Hematopoietic multipotent progenitor cell treated with erythropoietin and hydrocortisone succinate and interleukin-3 and kit ligand, for 4 days (in vitro differentiated cells): ENCODE measurements at regions not wholly inside any gene's neighbourhood (a gene's known extent, or its start where the extent isn't known, plus 50 kb on each side); places are given as distances from the start of the nearest gene placed in this dataset.

Experiments
- DNase-seq: peaks from one replicate; pipeline ENCODE4 v3.0.0-alpha.2; 2015

DNA sequence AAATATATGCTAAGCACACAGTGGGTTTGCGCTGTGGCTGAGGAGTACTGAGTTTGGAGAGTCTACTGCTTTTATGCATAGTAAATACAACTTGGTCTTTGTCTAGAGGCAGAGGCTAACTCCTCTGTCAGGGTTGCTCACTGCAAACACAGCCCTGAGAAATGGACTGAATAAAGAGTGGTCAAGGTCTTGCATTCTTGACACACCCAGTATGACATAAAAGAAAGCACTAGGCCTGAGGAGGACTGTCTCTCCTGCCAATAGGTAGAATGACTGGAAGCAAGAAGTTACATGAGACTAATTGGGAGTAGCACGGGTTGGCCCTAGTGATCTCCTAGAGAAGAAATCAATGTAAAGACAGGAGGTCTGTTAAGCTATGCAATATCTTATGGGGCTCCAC lies 367.2 kb upstream of the B3GALT2 start:
- no peak for DNase-seq

DNA sequence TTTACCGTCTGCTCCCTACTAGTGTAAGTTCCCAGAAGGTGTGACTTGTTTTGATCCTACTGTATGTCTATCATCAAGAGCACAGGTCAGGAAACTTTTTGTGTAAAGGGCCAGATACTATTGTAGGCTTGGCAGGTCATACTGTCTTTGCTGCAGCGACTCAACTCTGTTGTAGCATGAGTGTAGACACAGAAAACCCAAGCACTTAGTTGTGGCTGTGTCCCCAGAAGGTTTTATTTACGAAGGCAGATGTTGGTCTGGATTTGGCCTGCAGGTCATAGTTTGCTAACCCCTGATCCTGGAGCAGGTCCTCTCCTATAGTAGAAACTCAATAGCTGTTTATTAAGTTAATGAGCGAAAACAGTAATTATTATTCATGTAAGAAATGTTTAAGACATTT lies 365.9 kb upstream of the B3GALT2 start:
- no peak for DNase-seq

DNA sequence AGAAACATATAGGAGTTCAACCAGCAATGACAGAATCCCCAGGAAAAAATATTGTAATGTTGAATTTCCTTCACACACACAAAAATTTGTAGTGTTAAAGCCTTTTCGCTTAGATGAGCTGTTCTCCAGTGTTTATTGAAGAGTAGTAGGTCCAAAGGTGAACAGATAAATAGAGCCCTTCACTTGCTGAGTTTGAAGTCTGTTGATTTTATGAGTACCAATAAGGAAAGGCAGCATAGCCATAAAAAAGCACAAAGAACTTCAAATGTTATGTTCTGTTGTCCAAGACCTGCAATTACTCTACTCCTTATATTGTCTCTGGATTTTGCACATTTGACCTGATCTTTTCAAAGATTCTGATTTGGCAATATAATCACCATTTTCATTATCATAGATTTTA lies 362.7 kb upstream of the B3GALT2 start:
- DNase-seq = no peak

DNA sequence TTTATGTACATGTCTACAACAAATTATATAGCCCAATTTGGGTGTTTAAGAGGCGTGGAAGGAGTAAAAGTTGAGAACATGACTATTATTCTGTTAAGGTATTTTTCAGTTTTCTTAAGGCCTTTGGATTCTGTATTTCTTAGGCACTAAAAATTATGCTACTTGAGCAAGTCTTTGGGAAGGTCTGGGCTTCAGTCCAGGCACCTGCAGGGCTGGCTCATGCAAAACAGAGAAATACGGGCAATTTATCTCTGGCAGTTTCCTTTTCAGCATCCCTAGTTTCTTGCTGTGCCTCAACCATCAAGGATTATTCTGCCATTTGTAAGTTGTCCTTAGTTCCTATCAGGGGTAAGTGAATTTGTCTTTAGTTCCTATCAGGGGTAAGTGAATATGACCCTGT lies 358.8 kb upstream of the B3GALT2 start:
- no peak for DNase-seq

DNA sequence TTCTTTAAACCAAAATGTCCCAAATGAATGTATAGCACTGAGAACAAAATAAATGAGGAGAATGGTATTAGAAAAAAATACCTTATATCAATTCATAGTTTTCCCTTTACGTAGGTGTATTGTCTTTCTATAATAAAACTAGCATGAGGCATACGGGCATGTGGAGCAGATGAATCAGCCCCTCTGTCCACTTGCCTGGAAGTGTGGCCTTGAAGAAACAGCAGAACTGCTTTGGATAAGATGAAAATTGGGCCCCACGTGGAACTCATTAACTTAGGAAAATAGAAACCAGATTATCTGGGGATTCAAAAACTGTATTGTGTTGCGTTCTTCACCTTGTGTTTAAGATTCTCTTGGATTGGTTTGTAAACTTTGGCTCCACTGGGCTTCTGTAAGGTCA lies 356.8 kb upstream of the B3GALT2 start:
- no peak for DNase-seq

DNA sequence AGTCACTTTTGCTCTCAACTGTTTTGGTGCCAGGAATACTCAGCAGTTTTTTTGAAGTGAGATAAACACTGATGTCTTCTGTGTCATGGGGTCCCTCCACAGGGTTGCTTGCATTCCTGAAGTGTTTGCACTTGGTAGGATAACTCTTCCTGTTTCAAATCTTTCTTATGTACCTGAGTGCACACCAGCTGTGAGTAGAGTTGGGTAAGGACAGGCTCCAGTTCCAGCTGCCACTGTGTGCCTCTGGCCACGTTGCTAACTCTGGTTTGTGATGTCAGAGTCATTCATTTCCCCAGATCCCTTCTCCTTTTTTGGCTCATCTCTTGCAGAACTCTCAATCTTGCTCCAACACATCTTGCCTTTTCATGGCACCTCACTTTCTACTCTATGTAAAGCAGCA lies 356.3 kb upstream of the B3GALT2 start:
- DNase-seq = no peak

DNA sequence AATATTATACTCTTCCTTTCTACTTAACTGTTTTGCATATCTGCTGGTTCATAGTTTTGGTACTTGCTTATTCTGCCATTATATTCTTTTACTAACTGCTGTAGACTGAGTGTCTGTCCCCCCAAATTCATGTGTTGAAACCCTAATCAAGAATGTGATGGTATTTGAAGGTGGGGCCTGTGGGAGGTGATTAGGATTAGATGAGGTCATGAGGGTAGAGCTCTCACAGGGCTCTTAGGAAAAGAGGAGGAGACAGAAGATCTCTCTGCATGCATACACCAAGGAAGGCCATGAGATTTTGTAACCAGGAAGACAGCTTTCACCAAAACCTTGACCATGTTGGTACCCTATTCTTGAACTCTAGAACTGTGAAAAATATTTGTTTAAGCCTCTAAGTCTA lies 354.1 kb upstream of the B3GALT2 start:
- DNase-seq = no peak

DNA sequence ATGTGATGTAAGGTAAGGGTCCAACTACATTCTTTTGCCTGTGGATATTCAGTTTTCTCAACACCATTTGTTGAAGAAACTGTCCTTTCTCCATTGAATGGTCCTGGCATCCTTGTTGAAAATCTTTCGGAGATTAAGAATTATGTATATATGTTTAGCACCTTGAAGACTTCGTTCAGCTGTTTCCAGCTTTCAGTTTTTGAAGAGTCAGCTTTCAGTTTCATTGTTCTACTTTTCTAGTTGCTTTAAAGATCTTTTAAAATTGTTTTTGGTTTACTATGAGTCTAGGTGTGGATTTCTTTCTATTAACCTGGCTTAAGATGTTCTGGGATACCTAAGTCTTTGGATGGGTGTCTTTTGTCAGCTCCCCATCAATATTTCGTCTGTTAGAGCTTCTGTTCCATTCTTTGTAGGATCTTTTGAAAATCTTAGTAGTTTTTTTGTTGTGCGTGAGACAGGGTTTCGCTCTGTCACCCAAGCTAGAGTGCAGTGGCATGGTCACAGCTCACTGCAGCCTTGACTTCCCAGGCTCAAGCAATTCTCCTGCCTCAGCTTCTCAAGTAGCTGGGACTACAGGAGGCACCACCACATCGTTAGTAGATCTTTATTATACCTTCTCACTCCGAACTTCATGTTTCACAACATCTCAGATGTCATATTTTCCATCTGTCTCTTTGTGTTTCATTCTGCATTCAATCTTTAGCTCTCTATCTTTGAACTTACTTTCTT lies 353.5 kb upstream of the B3GALT2 start:
- no peak for DNase-seq

DNA sequence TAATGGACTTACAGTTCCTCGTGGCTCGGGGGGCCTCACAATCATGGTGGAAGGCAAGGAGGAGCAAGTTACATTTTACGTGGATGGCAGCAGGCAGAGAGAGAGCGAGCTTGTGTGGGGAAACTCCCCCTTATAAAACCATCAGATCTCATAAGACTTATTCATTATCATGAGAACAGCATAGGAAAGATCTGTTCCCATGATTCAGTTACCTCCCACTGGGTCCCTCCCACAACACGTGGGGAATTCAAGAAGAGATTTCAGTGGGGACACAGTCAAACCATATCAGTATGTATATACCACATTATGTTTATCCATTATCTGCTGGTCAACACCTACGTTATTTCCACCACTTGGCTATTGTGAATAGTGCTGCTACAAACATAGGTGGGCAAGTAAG lies 352.3 kb upstream of the B3GALT2 start:
- DNase-seq = no peak

DNA sequence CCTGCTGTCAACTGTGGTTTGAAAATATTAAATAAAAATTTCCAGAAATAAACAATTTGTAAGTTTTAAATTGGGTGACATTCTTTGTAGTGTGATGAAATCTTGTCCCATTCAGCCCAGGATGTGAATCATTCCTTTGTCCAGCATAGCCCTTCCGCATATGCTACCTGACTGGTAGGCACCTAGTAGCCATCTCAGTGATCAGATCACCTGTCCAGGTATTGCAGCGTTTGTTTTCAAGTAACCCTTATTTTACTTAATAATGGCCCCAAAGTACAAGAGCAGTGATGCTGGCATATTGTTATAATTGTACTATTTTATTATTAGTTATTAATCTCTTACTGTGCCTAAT lies 351.6 kb upstream of the B3GALT2 start:
- DNase-seq = no peak

DNA sequence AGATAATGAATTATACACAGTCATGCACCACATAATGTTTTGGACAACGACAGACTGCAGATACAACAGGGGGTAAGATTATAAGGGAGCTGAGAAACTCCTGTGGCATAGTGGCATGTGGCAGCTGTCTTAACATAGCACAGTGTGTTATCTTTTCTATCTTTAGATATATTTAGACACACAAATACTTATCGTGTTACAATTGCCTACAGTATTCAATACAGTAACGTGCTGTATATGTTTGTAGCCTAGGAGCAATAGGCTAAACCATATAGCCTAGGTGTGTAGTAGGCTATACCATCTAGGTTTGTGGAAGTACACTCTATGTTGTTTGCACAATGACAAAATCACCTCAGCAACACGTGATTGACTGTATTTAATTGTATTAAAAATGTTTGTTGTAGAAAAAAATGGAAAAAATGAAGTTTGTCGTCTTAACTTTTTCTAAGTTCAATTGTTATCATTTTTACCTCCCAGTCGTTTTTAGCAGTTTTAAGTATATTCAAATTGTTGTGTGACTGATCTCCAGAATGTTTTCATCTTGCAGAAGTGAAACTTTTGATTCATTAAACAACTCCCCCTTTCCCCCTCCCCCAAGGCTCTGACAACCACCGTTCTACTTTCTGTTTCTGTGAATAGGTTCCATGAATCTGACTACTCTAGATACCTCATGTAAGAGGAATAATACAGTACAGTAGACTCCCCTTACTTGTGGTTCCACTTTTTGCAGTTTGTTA lies 351.0 kb upstream of the B3GALT2 start:
- DNase-seq = no peak

DNA sequence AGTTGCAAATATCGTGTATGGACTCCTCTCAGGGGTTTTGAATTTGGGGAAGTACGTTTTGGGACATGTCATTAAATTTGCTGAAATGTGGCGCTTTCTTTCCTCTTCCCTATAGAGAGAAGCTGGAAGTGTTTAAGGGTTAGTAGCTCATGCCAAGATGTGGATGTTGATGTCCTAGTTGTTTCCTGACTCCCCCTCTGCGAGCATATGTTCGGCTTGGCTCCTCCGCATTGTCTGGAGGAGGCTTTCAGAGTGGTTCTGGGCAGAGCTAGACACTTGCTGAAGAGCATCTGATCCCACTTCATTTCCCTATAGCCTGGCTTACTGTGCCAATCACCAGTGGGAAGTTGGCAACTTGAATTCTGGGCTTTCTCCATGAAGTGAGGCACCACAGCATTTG lies 347.4 kb upstream of the B3GALT2 start:
- no peak for DNase-seq

DNA sequence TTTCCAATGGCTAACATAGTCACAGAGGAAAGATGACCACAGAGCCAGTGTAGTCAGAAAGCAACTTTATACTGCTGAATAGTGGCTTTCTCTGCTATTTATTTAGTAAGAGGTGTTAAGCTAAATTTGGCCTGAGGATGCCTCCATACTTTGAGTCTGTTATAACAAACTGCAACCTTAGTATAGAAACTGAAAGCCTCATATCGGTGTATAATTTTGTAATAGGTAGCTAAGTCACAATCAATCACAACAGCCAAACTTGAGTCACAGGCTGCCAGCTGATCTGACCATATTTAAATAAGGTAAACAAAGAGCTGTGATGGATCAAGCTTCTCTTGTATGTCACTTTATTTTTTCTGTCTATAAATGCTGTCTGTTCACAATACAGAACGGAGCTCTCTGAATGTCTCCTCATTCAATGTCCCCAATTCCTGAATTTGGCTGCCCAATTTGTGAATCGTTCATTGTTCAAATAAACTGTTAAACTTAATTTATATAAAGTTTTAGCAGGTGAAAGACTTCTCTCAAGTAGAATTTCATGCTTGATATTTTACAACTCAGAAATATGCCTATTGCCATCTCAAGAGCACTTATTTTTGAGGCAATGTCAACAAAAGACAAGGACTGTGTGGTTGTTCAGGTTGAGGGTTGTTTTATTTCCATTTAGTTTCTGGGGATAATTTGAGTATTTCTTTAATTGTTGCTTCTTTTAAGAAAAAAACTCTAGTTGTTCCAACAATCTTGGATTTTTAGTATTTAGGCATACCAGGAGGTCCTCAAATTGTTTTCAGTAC lies 339.7 kb upstream of the B3GALT2 start:
- DNase-seq = no peak

DNA sequence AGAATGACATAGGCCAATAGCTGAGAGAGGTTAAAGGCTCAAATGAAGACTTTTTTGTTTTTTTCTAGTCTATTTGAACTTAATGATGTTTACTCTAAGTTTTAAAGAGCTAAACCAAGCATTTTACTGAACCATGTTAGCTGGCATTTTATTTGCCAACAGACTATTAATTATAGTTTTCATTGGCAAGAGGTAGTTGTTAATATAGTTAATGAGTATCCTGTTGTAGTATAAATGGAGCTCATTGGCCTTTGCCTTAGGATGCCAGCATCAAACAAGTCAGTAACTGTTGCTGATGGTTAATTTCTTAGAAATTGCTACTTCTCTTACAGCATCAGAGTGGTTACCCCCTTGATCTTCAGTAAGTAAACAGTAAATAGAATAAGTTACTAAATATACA lies 339.0 kb upstream of the B3GALT2 start:
- no peak for DNase-seq

DNA sequence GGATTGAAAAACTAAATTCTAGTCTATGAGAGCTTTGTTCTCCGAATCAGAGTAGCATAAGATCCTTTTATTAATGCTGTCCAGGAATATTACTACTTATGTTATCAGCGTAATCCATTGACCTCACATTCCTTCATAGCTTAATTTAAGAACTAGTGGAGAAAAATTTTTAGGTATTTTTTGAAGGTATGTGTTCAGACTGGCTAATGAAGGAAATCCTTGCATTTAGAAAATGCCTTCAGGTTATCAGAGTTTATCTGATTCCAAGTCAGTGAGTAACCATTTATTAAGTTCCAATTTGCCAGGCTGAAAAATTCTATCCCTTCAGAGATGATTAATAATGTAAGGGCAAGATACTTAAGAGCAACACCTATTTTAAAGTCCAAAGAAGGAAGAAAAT lies 338.2 kb upstream of the B3GALT2 start:
- no peak for DNase-seq

DNA sequence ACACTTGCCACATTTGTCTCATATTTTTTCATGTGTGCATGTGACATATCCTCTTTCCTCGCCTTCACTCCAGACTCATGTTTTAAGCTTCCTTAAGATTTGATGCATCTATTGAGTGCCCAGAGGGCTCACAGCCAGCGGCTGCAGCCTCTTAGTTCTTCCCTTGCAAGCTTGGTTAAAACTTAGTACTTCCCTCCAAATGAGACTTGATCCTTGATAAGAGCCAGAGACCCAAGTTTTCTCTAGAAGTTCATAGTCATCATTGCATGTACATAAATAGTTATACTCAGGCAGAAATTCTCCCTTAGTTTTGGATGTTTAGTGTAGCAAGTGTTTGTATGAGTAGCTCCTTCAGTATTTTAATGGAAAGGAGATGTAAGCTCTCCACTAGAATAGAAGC lies 337.6 kb upstream of the B3GALT2 start:
- DNase-seq = no peak

DNA sequence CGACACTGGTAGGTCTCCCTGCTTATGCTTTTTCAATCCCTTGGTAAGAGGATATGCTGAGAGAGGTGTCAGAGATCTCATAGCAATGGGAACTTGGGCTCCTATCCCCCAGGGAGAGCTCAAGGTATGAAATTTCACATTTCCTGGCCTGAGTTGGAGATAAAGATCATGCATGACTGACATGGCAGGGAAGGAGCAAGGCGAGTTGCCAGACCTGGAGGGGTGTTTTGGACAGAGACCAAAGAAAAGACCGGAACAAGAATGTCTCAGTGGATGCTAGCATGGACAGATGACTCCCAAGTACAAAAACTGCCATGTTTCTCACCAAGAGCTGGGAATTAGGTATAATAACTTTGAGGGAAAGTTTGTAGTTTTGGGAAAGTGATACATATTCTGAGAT lies 334.1 kb upstream of the B3GALT2 start:
- no peak for DNase-seq

DNA sequence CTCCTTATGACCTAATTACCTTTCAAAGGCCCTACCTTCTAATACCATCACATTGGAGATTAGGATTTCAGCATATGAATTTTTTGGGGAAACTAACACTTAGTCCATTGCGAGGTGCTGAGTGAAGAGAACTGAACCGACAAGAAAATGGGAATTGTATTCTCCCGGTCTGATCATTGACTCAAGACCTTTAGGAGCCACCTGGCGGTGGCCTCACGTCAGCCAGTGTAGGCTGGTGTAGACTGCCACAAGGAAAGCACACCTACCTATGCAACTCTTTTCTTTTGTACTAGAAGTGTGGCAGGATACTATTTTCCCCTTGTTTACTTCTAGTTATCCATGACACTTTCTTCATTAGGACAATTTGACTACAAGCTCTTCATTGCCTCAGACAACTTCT lies 333.5 kb upstream of the B3GALT2 start:
- DNase-seq = no peak

DNA sequence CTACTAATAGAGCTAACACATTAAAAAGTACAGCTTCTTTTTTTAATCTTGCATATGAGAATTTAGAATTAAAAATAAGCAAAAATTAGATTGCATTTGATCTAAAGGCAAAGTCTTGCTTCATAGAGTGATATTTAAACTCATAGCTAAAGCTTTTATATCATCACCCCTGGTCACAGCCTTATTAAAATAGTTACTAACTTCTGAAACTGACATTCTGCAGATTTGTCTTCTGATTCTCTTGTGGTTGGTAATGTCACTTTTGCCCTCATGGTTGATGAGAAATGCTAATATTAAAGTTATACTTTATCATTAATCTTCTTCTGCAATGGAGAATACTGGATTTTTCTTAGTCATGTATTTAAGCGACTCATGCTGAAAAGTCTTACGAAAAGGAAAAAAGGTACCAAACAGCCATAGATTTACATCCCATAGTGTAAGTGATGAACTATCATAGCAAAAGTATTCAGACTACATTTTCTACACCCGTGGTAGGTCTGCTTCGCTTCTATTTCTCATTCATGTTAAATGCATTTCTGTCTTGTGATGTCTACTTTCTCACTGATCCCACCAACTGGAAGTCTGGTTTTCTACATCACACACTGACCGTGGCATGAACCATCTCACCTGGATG lies 330.5 kb upstream of the B3GALT2 start:
- no peak for DNase-seq

DNA sequence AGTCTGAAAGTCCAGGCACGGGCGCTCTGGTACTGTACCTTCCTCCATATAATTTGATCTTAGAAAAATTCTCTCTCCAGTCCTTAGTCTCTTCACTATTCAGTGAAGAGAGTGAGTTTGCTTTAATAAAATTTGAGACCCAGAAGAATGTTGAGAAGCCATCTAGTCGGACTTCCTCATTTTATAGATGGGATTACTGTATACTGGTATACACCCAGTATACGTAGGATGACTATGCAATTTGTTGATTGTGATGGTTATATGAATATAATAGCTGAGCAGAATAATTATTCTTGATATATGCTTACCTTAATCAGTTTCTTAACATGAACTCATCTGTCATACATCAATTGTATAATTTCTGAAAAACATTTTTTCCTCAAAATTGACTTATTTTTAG lies 328.0 kb upstream of the B3GALT2 start:
- peak; percentile 64 for DNase-seq

DNA sequence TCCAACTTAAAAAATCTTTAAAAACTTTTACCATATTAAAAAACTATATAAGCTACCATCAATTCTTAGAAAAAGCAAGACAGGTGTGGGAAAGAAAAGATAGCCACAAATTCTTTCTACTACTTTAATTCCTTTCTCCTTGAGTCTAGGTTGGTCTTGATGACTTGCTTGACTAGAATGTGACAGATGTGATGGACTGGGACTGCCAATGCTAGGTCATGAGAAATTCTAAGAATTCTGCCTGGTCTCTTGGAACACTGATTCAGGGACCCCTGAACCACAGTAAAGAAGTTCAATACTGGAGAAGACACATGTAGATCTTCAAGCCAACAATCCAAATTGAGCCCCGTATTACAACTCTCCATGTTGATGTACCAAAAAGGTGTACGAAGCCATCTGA lies 326.6 kb upstream of the B3GALT2 start:
- DNase-seq = no peak

DNA sequence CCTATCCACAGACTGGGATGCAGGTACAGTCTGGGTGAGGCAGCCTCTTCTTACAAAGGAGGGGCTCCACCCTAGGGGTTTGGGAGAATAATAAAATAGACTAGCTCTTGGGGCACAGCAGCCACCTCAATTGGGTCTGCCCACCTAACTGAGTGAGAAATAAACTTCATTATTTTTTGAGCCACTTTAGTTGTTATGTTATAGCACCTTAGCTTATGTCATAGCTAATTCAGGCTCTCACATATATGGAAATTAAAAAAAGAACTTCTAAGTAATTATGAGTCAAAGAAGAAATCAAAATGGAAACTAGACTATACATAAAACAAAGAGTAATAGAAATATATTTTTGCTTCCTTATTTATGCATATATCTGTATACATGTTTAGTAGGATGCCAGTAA lies 318.5 kb upstream of the B3GALT2 start:
- DNase-seq = no peak

DNA sequence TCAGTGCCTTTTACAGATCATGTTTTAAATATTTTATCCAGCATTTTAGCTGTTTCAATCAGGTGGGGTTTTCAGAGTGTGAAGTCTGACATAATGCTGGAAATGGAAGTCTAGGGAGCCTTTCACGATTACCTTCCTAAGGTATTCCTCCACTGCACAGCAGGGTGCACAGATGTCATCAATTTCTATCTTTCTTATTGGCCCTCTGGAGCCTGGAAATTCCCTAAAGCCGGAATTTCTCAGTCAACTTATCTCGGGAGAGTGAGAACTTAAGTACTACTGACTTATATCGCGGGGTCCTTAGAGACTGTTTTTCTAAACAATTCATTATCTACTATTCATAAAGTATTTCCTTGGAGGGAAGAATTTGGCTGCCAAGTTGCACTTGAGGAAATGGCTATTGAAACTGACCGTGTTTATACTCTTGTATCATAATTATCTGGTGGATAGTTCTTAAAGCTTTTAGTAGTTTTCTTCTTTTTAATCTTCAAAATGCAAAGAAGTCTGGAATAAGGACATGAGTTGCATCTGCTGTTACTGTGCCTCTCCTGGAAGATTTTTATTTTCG lies 311.8 kb upstream of the B3GALT2 start:
- no peak for DNase-seq
